ENCODE measurements at regions not wholly inside any gene's neighbourhood (a gene's known extent, or its start where the extent isn't known, plus 50 kb on each side); places are given as distances from the start of the nearest gene placed in this dataset.

DNA sequence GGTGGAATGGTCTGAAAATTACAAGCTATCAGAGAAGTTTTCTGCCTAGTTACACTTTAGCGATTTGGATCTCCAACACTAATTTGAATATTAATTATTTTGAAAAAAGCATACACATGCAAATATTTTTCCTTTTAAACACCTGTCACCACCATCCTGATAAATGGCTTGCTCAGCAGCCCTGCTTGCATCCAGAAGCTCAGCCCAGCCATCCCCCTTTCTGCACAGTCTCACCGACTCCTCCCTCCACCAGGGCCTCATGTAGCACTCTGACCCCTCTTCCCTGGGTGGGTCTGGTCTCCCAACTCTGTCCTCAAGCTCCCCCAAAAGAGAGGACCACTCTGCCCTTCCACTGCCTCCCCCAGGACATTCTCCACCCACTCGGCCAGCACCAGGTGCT lies 70.0 kb downstream of the C5orf15 start:
- TF ChIP-seq, protein P1, sequence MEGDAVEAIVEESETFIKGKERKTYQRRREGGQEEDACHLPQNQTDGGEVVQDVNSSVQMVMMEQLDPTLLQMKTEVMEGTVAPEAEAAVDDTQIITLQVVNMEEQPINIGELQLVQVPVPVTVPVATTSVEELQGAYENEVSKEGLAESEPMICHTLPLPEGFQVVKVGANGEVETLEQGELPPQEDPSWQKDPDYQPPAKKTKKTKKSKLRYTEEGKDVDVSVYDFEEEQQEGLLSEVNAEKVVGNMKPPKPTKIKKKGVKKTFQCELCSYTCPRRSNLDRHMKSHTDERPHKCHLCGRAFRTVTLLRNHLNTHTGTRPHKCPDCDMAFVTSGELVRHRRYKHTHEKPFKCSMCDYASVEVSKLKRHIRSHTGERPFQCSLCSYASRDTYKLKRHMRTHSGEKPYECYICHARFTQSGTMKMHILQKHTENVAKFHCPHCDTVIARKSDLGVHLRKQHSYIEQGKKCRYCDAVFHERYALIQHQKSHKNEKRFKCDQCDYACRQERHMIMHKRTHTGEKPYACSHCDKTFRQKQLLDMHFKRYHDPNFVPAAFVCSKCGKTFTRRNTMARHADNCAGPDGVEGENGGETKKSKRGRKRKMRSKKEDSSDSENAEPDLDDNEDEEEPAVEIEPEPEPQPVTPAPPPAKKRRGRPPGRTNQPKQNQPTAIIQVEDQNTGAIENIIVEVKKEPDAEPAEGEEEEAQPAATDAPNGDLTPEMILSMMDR (optimal IDR thresholded peaks at IDR 0.05 in 1 of 3, IDR thresholded peaks at IDR 0.05 in 1 of 3, conservative IDR thresholded peaks at IDR 0.05 in 1 of 3; ENCODE audit: extremely low read depth in 1 of 3, insufficient read depth in 2 of 3, low read length in 3 of 3): no peak
- TF ChIP-seq EZH2 (IDR thresholded peaks at IDR 0.05; ENCODE audit: low read length): no peak
